ENCODE measurements at regions not wholly inside any gene's neighbourhood (a gene's known extent, or its start where the extent isn't known, plus 50 kb on each side); places are given as distances from the start of the nearest gene placed in this dataset.

- intact Hi-C loops (cut with micrococcal nuclease) = no loop called here
- Mint-ChIP-seq H3K9me3 (no peaks in the 10 kb centered on the region), H3K27me3 (ENCODE audit: low read depth) (no peaks in the 10 kb centered on the region), H3K4me3 (ENCODE audit: low read depth) (no peak overlapping the region), H3K36me3 (ENCODE audit: low read depth) (no peaks in the 10 kb centered on the region), H3K4me1 (ENCODE audit: low read depth) (no peaks in the 10 kb centered on the region), H3K27ac (no peak overlapping the region)
- DNase-seq (ENCODE audit: low spot score) = no peak
Observed at GRCh38 chr10:2225609-2226008, 488.3 kb upstream of the ADARB2 start.

- intact Hi-C loops (cut with micrococcal nuclease) = no loop called here
- Mint-ChIP-seq H3K4me3 (ENCODE audit: low read depth) (no peak overlapping the region), H3K27ac (no peak overlapping the region), H3K4me1 (ENCODE audit: low read depth) (no peaks in the 10 kb centered on the region), H3K36me3 (ENCODE audit: low read depth) (no peaks in the 10 kb centered on the region), H3K27me3 (ENCODE audit: low read depth) (no peaks in the 10 kb centered on the region), H3K9me3 (no peaks in the 10 kb centered on the region)
- no peak for DNase-seq (ENCODE audit: low spot score)
Observed at GRCh38 chr10:2223548-2224320, 486.4 kb upstream of the ADARB2 start.

GRCh38 chr10:2222631-2223030 lies 485.3 kb upstream of the ADARB2 start:
- no peak overlapping the region for H3K27ac Mint-ChIP-seq
- H3K4me1 Mint-ChIP-seq (ENCODE audit: low read depth) = no peaks in the 10 kb centered on the region
- no peaks in the 10 kb centered on the region for H3K9me3 Mint-ChIP-seq
- H3K27me3 Mint-ChIP-seq (ENCODE audit: low read depth) = no peaks in the 10 kb centered on the region
- DNase-seq (ENCODE audit: low spot score) = no peak
- intact Hi-C loops (cut with micrococcal nuclease) = no loop called here
- H3K36me3 Mint-ChIP-seq (ENCODE audit: low read depth) = no peaks in the 10 kb centered on the region
- no peak overlapping the region for H3K4me3 Mint-ChIP-seq (ENCODE audit: low read depth)

GRCh38 chr10:2214805-2215204 lies 477.5 kb upstream of the ADARB2 start:
- no peak for DNase-seq (ENCODE audit: low spot score)
- Mint-ChIP-seq H3K27ac (no peak overlapping the region), H3K27me3 (ENCODE audit: low read depth) (no peaks in the 10 kb centered on the region), H3K9me3 (no peaks in the 10 kb centered on the region), H3K36me3 (ENCODE audit: low read depth) (no peaks in the 10 kb centered on the region), H3K4me3 (ENCODE audit: low read depth) (no peak overlapping the region), H3K4me1 (ENCODE audit: low read depth) (no peaks in the 10 kb centered on the region)
- intact Hi-C loops (cut with micrococcal nuclease) = no loop called here

- H3K4me3 Mint-ChIP-seq (ENCODE audit: low read depth) = no peak overlapping the region
- DNase-seq (ENCODE audit: low spot score) = no peak
- intact Hi-C loops (cut with micrococcal nuclease) = no loop called here
Observed at GRCh38 chr10:2214092-2214491, 476.8 kb upstream of the ADARB2 start.

GRCh38 chr10:2212244-2212834 lies 475.0 kb upstream of the ADARB2 start:
- Mint-ChIP-seq H3K27ac (no peak overlapping the region), H3K4me3 (ENCODE audit: low read depth) (no peak overlapping the region), H3K27me3 (ENCODE audit: low read depth) (no peaks in the 10 kb centered on the region), H3K36me3 (ENCODE audit: low read depth) (no peaks in the 10 kb centered on the region), H3K9me3 (no peaks in the 10 kb centered on the region), H3K4me1 (ENCODE audit: low read depth) (no peaks in the 10 kb centered on the region)
- intact Hi-C loops (cut with micrococcal nuclease) = no loop called here
- no peak for DNase-seq (ENCODE audit: low spot score)

More at GRCh38 chr10:2214092-2214491, 476.8 kb upstream of the ADARB2 start:
- Mint-ChIP-seq H3K36me3 (ENCODE audit: low read depth) (no peaks in the 10 kb centered on the region), H3K4me1 (ENCODE audit: low read depth) (no peaks in the 10 kb centered on the region), H3K27ac (no peak overlapping the region), H3K9me3 (no peaks in the 10 kb centered on the region), H3K27me3 (ENCODE audit: low read depth) (no peaks in the 10 kb centered on the region)

GRCh38 chr10:2210088-2210487 lies 472.8 kb upstream of the ADARB2 start:
- intact Hi-C loops (cut with micrococcal nuclease) = no loop called here

GRCh38 chr10:2208106-2208505 lies 470.8 kb upstream of the ADARB2 start:
- no peak overlapping the region for H3K27ac Mint-ChIP-seq
- H3K4me3 Mint-ChIP-seq (ENCODE audit: low read depth) = no peak overlapping the region
- intact Hi-C loops (cut with micrococcal nuclease) = no loop called here
- H3K36me3 Mint-ChIP-seq (ENCODE audit: low read depth) = no peaks in the 10 kb centered on the region
- no peaks in the 10 kb centered on the region for H3K9me3 Mint-ChIP-seq
- DNase-seq (ENCODE audit: low spot score) = no peak
- H3K27me3 Mint-ChIP-seq (ENCODE audit: low read depth) = no peaks in the 10 kb centered on the region
- no peaks in the 10 kb centered on the region for H3K4me1 Mint-ChIP-seq (ENCODE audit: low read depth)

More at GRCh38 chr10:2210088-2210487, 472.8 kb upstream of the ADARB2 start:
- no peak for DNase-seq (ENCODE audit: low spot score)
- no peak overlapping the region for H3K27ac Mint-ChIP-seq
- no peaks in the 10 kb centered on the region for H3K36me3 Mint-ChIP-seq (ENCODE audit: low read depth)
- H3K27me3 Mint-ChIP-seq (ENCODE audit: low read depth) = no peaks in the 10 kb centered on the region
- H3K4me3 Mint-ChIP-seq (ENCODE audit: low read depth) = no peak overlapping the region
- H3K9me3 Mint-ChIP-seq = no peaks in the 10 kb centered on the region
- H3K4me1 Mint-ChIP-seq (ENCODE audit: low read depth) = no peaks in the 10 kb centered on the region

- DNase-seq (ENCODE audit: low spot score) = no peak
- Mint-ChIP-seq H3K4me3 (ENCODE audit: low read depth) (no peak overlapping the region), H3K4me1 (ENCODE audit: low read depth) (no peaks in the 10 kb centered on the region), H3K27ac (no peak overlapping the region), H3K27me3 (ENCODE audit: low read depth) (no peaks in the 10 kb centered on the region), H3K36me3 (ENCODE audit: low read depth) (no peaks in the 10 kb centered on the region), H3K9me3 (no peaks in the 10 kb centered on the region)
- intact Hi-C loops (cut with micrococcal nuclease) = no loop called here
Observed at GRCh38 chr10:2207246-2207922, 470.1 kb upstream of the ADARB2 start.

- H3K9me3 Mint-ChIP-seq = no peaks in the 10 kb centered on the region
- intact Hi-C loops (cut with micrococcal nuclease) = no loop called here
- no peak overlapping the region for H3K4me3 Mint-ChIP-seq (ENCODE audit: low read depth)
- no peak for DNase-seq (ENCODE audit: low spot score)
- H3K36me3 Mint-ChIP-seq (ENCODE audit: low read depth) = no peaks in the 10 kb centered on the region
- no peak overlapping the region for H3K27ac Mint-ChIP-seq
- H3K4me1 Mint-ChIP-seq (ENCODE audit: low read depth) = no peaks in the 10 kb centered on the region
- H3K27me3 Mint-ChIP-seq (ENCODE audit: low read depth) = no peaks in the 10 kb centered on the region
Observed at GRCh38 chr10:2205406-2205805, 468.1 kb upstream of the ADARB2 start.

GRCh38 chr10:2202401-2202800 lies 465.1 kb upstream of the ADARB2 start:
- Mint-ChIP-seq H3K4me1 (ENCODE audit: low read depth) (no peaks in the 10 kb centered on the region), H3K36me3 (ENCODE audit: low read depth) (no peaks in the 10 kb centered on the region), H3K27me3 (ENCODE audit: low read depth) (no peaks in the 10 kb centered on the region), H3K9me3 (no peaks in the 10 kb centered on the region), H3K4me3 (ENCODE audit: low read depth) (no peak overlapping the region), H3K27ac (no peak overlapping the region)
- no peak for DNase-seq (ENCODE audit: low spot score)
- intact Hi-C loops (cut with micrococcal nuclease) = no loop called here

GRCh38 chr10:2201534-2202099 lies 464.3 kb upstream of the ADARB2 start:
- H3K27me3 Mint-ChIP-seq (ENCODE audit: low read depth) = no peaks in the 10 kb centered on the region

GRCh38 chr10:2197663-2198062 lies 460.3 kb upstream of the ADARB2 start:
- no peak for DNase-seq (ENCODE audit: low spot score)
- Mint-ChIP-seq H3K4me1 (ENCODE audit: low read depth) (no peaks in the 10 kb centered on the region), H3K4me3 (ENCODE audit: low read depth) (no peak overlapping the region), H3K27me3 (ENCODE audit: low read depth) (no peaks in the 10 kb centered on the region), H3K36me3 (ENCODE audit: low read depth) (no peaks in the 10 kb centered on the region), H3K9me3 (peaks cover 4% of the 10 kb centered on the region), H3K27ac (no peak overlapping the region)
- intact Hi-C loops (cut with micrococcal nuclease) = no loop called here

More at GRCh38 chr10:2201534-2202099, 464.3 kb upstream of the ADARB2 start:
- intact Hi-C loops (cut with micrococcal nuclease) = no loop called here
- Mint-ChIP-seq H3K36me3 (ENCODE audit: low read depth) (no peaks in the 10 kb centered on the region), H3K4me1 (ENCODE audit: low read depth) (no peaks in the 10 kb centered on the region), H3K9me3 (peaks cover 4% of the 10 kb centered on the region), H3K27ac (no peak overlapping the region), H3K4me3 (ENCODE audit: low read depth) (no peak overlapping the region)
- no peak for DNase-seq (ENCODE audit: low spot score)
